Loucy (cell line): ENCODE measurements at regions not wholly inside any gene's neighbourhood (a gene's known extent, or its start where the extent isn't known, plus 50 kb on each side); places are given as distances from the start of the nearest gene placed in this dataset.

Source experiments
- H2AFZ ChIP-seq: fragments of 200-600 bp; sonication (generic); 2 replicates; pipeline ENCODE4 v1.6.0; 2016; ENCODE audit warnings: antibody characterized with exemption, mild to moderate bottlenecking, low read length, moderate library complexity
- H3F3A ChIP-seq: fragments of 200-600 bp; 2 replicates; pipeline ENCODE4 v1.6.0; 2016; ENCODE audit warnings: antibody characterized with exemption, low read depth, mild to moderate bottlenecking
- H3K27me3 ChIP-seq: fragments of 200-600 bp; sonication (generic); 2 replicates; pipeline ENCODE4 v1.6.1; 2014; ENCODE audit warnings: low read length, mild to moderate bottlenecking; ENCODE audit not compliant: insufficient read depth, poor library complexity, severe bottlenecking
- H3K36me3 ChIP-seq: fragments of 200-600 bp; sonication (generic); 2 replicates; pipeline ENCODE4 v1.6.1; 2016; ENCODE audit warnings: low read length; ENCODE audit not compliant: insufficient read depth
- H3K4me1 ChIP-seq: fragments of 200-600 bp; sonication (generic); 2 replicates; pipeline ENCODE4 v1.5.1; 2014; ENCODE audit warnings: low read length, mild to moderate bottlenecking; ENCODE audit not compliant: insufficient read depth, poor library complexity, severe bottlenecking
- H3K4me2 ChIP-seq: fragments of 200-600 bp; sonication (generic); 2 replicates; pipeline ENCODE4 v1.6.0; 2014; ENCODE audit warnings: antibody characterized with exemption, low read length, low read depth, mild to moderate bottlenecking; ENCODE audit not compliant: poor library complexity, severe bottlenecking
- H3K4me3 ChIP-seq: fragments of 200-600 bp; sonication (generic); 2 replicates; pipeline ENCODE4 v1.5.1; 2014; ENCODE audit warnings: low read length, mild to moderate bottlenecking, mixed read lengths; ENCODE audit not compliant: poor library complexity, severe bottlenecking
- H3K79me2 ChIP-seq: fragments of 200-600 bp; sonication (generic); 2 replicates; pipeline ENCODE4 v1.6.1; 2014; ENCODE audit warnings: low read length; ENCODE audit not compliant: insufficient read depth
- H3K9ac ChIP-seq: fragments of 200-600 bp; sonication (generic); 2 replicates; pipeline ENCODE4 v1.6.0; 2014; ENCODE audit warnings: mild to moderate bottlenecking, low read depth, low read length, moderate library complexity; ENCODE audit not compliant: poor library complexity, severe bottlenecking
- H3K9me2 ChIP-seq: fragments of 200-600 bp; sonication (generic); replicated peaks from 2 replicates; pipeline ENCODE4 v1.6.1; 2016; ENCODE audit warnings: low read depth, low read length, mixed read lengths
- H3K9me3 ChIP-seq: fragments of 200-600 bp; sonication (generic); 2 replicates; pipeline ENCODE4 v1.6.1; 2014; ENCODE audit warnings: mild to moderate bottlenecking, antibody characterized with exemption, low read length, low read depth; ENCODE audit not compliant: insufficient read depth
- H4K20me1 ChIP-seq: fragments of 200-600 bp; sonication (generic); 2 replicates; pipeline ENCODE4 v1.6.0; 2014; ENCODE audit warnings: antibody characterized with exemption, low read length, mild to moderate bottlenecking; ENCODE audit not compliant: insufficient read depth, poor library complexity, severe bottlenecking
- CTCF ChIP-seq: fragments of 200-600 bp; sonication (generic); conservative IDR thresholded peaks from 2 replicates; pipeline ENCODE4 v1.5.1; 2014; ENCODE audit warnings: mild to moderate bottlenecking, antibody characterized with exemption, low read length
- EZH2phosphoT487 ChIP-seq: fragments of 200-600 bp; IDR thresholded peaks from 2 replicates; pipeline ENCODE4 v1.6.1; 2018; ENCODE audit warnings: antibody characterized with exemption, mild to moderate bottlenecking, moderate library complexity, borderline replicate concordance

- Histone ChIP-seq H3F3A (no peaks in the 10 kb centered on the region), H3K9ac (no peak overlapping the region), H3K27me3 (no peaks in the 10 kb centered on the region), H3K9me2 (no peaks in the 10 kb centered on the region), H3K4me1 (peaks cover 8% of the 10 kb centered on the region), H4K20me1 (no peaks in the 10 kb centered on the region), H2AFZ (no peak overlapping the region; the same call in 1 of the 2 replicates), H3K36me3 (no peaks in the 10 kb centered on the region), H3K4me2 (no peak overlapping the region), H3K79me2 (no peaks in the 10 kb centered on the region), H3K9me3 (no peaks in the 10 kb centered on the region), H3K4me3 (no peak overlapping the region)
- TF ChIP-seq EZH2phosphoT487 (no peak), CTCF (no peak)
Observed at GRCh38 chr12:14244876-14245669, 120.4 kb upstream of the ATF7IP start.

- Histone ChIP-seq H3K9me2 (no peaks in the 10 kb centered on the region), H3K4me1 (no peaks in the 10 kb centered on the region), H3K4me2 (no peak overlapping the region)
Observed at GRCh38 chr12:14247166-14247565, 118.3 kb upstream of the ATF7IP start.

GRCh38 chr12:14249368-14249767 lies 116.1 kb upstream of the ATF7IP start:
- Histone ChIP-seq H3K9me3 (no peaks in the 10 kb centered on the region), H3K36me3 (no peaks in the 10 kb centered on the region), H3K27me3 (no peaks in the 10 kb centered on the region), H3K4me3 (no peak overlapping the region), H3K9ac (no peak overlapping the region), H3K9me2 (no peaks in the 10 kb centered on the region), H2AFZ (no peak overlapping the region), H3F3A (no peaks in the 10 kb centered on the region), H4K20me1 (no peaks in the 10 kb centered on the region), H3K79me2 (no peaks in the 10 kb centered on the region), H3K4me2 (no peak overlapping the region), H3K4me1 (no peaks in the 10 kb centered on the region)
- TF ChIP-seq EZH2phosphoT487 (no peak), CTCF (no peak)

More at GRCh38 chr12:14247166-14247565, 118.3 kb upstream of the ATF7IP start:
- Histone ChIP-seq H3K4me3 (no peak overlapping the region), H3K36me3 (no peaks in the 10 kb centered on the region), H3F3A (no peaks in the 10 kb centered on the region), H3K79me2 (no peaks in the 10 kb centered on the region), H3K9ac (no peak overlapping the region), H3K27me3 (no peaks in the 10 kb centered on the region), H3K9me3 (no peaks in the 10 kb centered on the region), H4K20me1 (no peaks in the 10 kb centered on the region), H2AFZ (no peak overlapping the region)
- TF ChIP-seq EZH2phosphoT487 = no peak
- no peak for TF ChIP-seq CTCF
